GM12878 (cell line): ENCODE measurements at regions not wholly inside any gene's neighbourhood (a gene's known extent, or its start where the extent isn't known, plus 50 kb on each side); places are given as distances from the start of the nearest gene placed in this dataset.

Experiments
- ATAC-seq: fragments of 200-7000 bp; cut with Tn5 transposase; 3 replicates; pipeline ENCODE4 v1.9.1; 2020; ENCODE audit warnings: mild to moderate bottlenecking, moderate library complexity
- BruUV-seq: library from RNA; stranded (reverse); fragments of 400-500 nt; replicated peaks from 2 replicates; lab custom pipeline; 2021; lab: Mats Ljungman, UMichigan
- CTCF ChIA-PET: fragments of 300-600 bp; sonication (Branson Sonifier 250); formaldehyde crosslinking; extraction: SDS; loops from one replicate; lab custom pipeline; 2021; ENCODE audit warnings: inconsistent platforms; lab: Yijun Ruan, JAX
- POLR2A ChIA-PET: fragments of 350-600 bp; formaldehyde crosslinking; extraction: SDS; loops from one replicate; lab custom pipeline; 2021; ENCODE audit warnings: inconsistent platforms; lab: Charles Lee
- RAD21 ChIA-PET: fragments of 300-600 bp; sonication (Branson Sonifier 250); formaldehyde crosslinking; loops from one replicate; lab custom pipeline; 2023; ENCODE audit warnings: antibody characterized with exemption; ENCODE audit not compliant: unreplicated experiment; lab: Charles Lee
- SMC1A ChIA-PET: fragments of 300-600 bp; sonication (Branson Sonifier 250); formaldehyde crosslinking; loops from one replicate; lab custom pipeline; 2023; ENCODE audit not compliant: unreplicated experiment, uncharacterized antibody; lab: Charles Lee
- DNase-seq: peaks from one replicate; pipeline ENCODE4 v3.0.0-alpha.2; 2011; ENCODE audit warnings: low read depth, low spot score
- FAIRE-seq: peaks from 3 replicates; lab custom pipeline; 2011; peaks lifted over from hg19 to GRCh38; lab: Jason Lieb, UNC
- H2AFZ ChIP-seq: 2 replicates; pipeline ENCODE4 v1.6.0; 2011; ENCODE audit warnings: low read depth, low read length, control low read depth; ENCODE audit not compliant: control insufficient read depth
- H3K27ac ChIP-seq: 2 replicates; pipeline ENCODE4 v1.5.1; 2011; ENCODE audit warnings: control low read depth; ENCODE audit not compliant: control insufficient read depth, insufficient read depth
- H3K27me3 ChIP-seq, 2 experiments: replicated peaks in 1 of 2; 2 replicates each; pipeline versions ENCODE4 v1.6.0 to v1.6.1; 2011; ENCODE audit warnings: low read length in 1 of 2; ENCODE audit not compliant: control insufficient read depth in 2 of 2, insufficient read depth in 2 of 2
- H3K36me3 ChIP-seq, 2 experiments: 2 replicates each; pipeline ENCODE4 v1.5.1; 2011; ENCODE audit warnings: low read length in 1 of 2; ENCODE audit not compliant: control insufficient read depth in 2 of 2, insufficient read depth in 2 of 2
- H3K4me1 ChIP-seq: 2 replicates; pipeline ENCODE4 v1.6.1; 2011; ENCODE audit warnings: mild to moderate bottlenecking, low read length, moderate library complexity, mixed read lengths; ENCODE audit not compliant: control insufficient read depth, insufficient read depth
- H3K4me2 ChIP-seq: 2 replicates; pipeline ENCODE4 v1.6.0; 2011; ENCODE audit warnings: control low read depth; ENCODE audit not compliant: control insufficient read depth, insufficient read depth
- H3K4me3 ChIP-seq: fragments of 200-600 bp; sonication (generic); 2 replicates; pipeline ENCODE4 v1.5.1; 2016
- H3K79me2 ChIP-seq: 2 replicates; pipeline ENCODE4 v1.6.0; 2011; ENCODE audit warnings: low read length; ENCODE audit not compliant: control insufficient read depth, insufficient read depth
- H3K9ac ChIP-seq: 2 replicates; pipeline ENCODE4 v1.8.0; 2011; ENCODE audit warnings: low read length, control low read depth, mixed read lengths; ENCODE audit not compliant: control insufficient read depth, insufficient read depth
- H3K9me3 ChIP-seq: replicated peaks from 3 replicates; pipeline ENCODE4 v1.5.1; 2011; ENCODE audit warnings: mild to moderate bottlenecking, low read length; ENCODE audit not compliant: control insufficient read depth, insufficient read depth
- H4K20me1 ChIP-seq: 2 replicates; pipeline ENCODE4 v1.6.0; 2011; ENCODE audit not compliant: control insufficient read depth, insufficient read depth
- BCL11A ChIP-seq: IDR thresholded peaks from 2 replicates; pipeline ENCODE4 v1.6.1; 2011; ENCODE audit warnings: low read depth, low read length
- CBFB ChIP-seq: IDR thresholded peaks from 2 replicates; pipeline ENCODE4 v1.6.1; 2016; ENCODE audit warnings: antibody characterized with exemption, low read depth
- DPF2 ChIP-seq: fragments of 450-650 bp; IDR thresholded peaks from 2 replicates; pipeline ENCODE4 v1.6.1; 2017; ENCODE audit warnings: mild to moderate bottlenecking
- EED ChIP-seq: sonication (generic); IDR thresholded peaks from 2 replicates; pipeline ENCODE4 v1.6.1; 2016; ENCODE audit warnings: antibody characterized with exemption, low read depth
- HDAC2 ChIP-seq: fragments of 200-600 bp; sonication (generic); IDR thresholded peaks from 2 replicates; pipeline ENCODE4 v1.6.1; 2017
- HDGF ChIP-seq: fragments of 450-650 bp; IDR thresholded peaks from 2 replicates; pipeline ENCODE4 v1.6.1; 2016; ENCODE audit warnings: antibody characterized with exemption
- LARP7 ChIP-seq: fragments of 450-650 bp; IDR thresholded peaks from 2 replicates; pipeline ENCODE4 v1.6.1; 2017; ENCODE audit warnings: mild to moderate bottlenecking
- POLR2AphosphoS2 ChIP-seq: IDR thresholded peaks from 2 replicates; pipeline ENCODE4 v1.6.1; 2011; ENCODE audit warnings: low read depth, mild to moderate bottlenecking, low read length, improper control_type of control experiment, moderate library complexity
- YY1 ChIP-seq: IDR thresholded peaks from 2 replicates; pipeline ENCODE4 v1.6.1; 2011; ENCODE audit warnings: low read depth, mild to moderate bottlenecking, low read length
- ZNF622 ChIP-seq: fragments of 450-650 bp; IDR thresholded peaks from 2 replicates; pipeline ENCODE4 v1.6.1; 2017; ENCODE audit warnings: mild to moderate bottlenecking, inconsistent platforms
- WGBS: methylation state at CpG from one replicate; pipeline ENCODE4 v1.1.6; 2016; ENCODE audit warnings: low lambda C conversion rate; ENCODE audit not compliant: insufficient replicate concordance, insufficient coverage; ENCODE audit errors: missing lambda C conversion rate; 5-methylcytosine and 5-hydroxymethylcytosine counted together
- in situ Hi-C: fragments of 300-500 bp; cut with MboI; formaldehyde crosslinking; loops from 9 replicates; pipeline ENCODE4 v1.14.3; 2018; ENCODE audit warnings: mixed read lengths
- intact Hi-C: fragments of 100-400 bp; cut with micrococcal nuclease; formaldehyde crosslinking; loops from one replicate; pipeline ENCODE4 v1.14.2; 2022; ENCODE audit not compliant: unreplicated experiment
- TF ChIP-seq, protein P1 (sequence below): IDR thresholded peaks from 2 replicates; pipeline ENCODE4 v1.6.1; 2011; ENCODE audit warnings: borderline replicate concordance, low read depth, mild to moderate bottlenecking, moderate library complexity, low read length; ENCODE audit not compliant: insufficient read depth, poor library complexity, severe bottlenecking
- TF ChIP-seq, protein P2 (sequence below): fragments of 450-650 bp; IDR thresholded peaks from 2 replicates; pipeline ENCODE4 v1.6.1; 2017; ENCODE audit warnings: antibody characterized with exemption, mild to moderate bottlenecking, moderate library complexity

DNA sequence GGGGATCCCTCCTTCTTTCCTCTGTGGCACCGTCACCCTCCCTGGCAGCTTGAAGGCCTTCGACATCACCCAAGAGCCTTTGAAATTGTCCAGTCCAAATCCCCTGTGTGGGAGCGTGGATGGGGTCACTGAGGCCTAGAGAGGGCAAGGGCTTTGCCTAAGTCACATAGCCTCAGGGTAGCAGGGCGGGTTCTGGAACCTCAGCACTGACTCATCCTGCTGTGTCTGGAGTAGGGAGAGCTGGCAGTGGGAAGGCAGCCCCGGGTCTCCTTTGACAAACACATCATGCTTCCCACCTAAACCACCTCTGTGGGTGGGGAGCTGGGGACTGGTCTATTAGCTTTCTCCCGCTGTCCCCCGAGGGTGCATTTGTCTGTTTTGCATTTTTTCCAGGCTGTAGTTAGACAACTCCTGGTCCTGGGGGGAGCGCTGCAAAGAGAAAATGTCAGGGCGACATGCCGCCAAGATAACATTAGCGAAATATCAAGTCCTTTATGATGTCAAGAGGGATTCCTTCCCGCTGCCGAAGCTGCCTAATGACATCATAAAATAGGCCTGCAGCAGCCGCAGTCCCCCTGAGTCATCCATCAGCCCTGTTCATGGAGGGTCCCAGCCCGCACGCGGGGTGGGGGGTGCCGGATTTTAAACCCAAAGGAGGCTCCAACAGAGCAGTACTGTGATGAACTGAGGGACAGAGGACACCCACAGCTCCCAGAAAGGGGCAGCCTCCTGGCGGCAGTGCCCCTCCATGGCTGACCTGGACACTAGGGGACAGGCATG lies 77.0 kb upstream of the POU3F1 start:
- FAIRE-seq: no peak
- CTCF ChIA-PET: interaction anchor here (1.6 kb wide), 1 partner anchor 14 kb away, joined by 3 read pairs; no protein-coding TSS in a partner anchor
- Histone ChIP-seq H3K4me1 (no peaks in the 10 kb centered on the region), H2AFZ (no peak overlapping the region), H3K4me2 (no peak overlapping the region), H3K9me3 (no peaks in the 10 kb centered on the region), H3K9ac (no peak overlapping the region), H3K36me3 (no peaks in the 10 kb centered on the region), H3K27me3 (no peaks in the 10 kb centered on the region; a peak in 2 of 4 replicates), H3K4me3 (no peak overlapping the region), H4K20me1 (no peaks in the 10 kb centered on the region), H3K27ac (no peak overlapping the region), H3K79me2 (no peaks in the 10 kb centered on the region)
- DNase-seq: no peak
- WGBS: 48% methylated on average over 19 of the region's 19 CpGs
- no peak for TF ChIP-seq ZNF622
- TF ChIP-seq BCL11A: no peak
- no peak for TF ChIP-seq EED
- intact Hi-C loops: no loop called here
- SMC1A ChIA-PET: interaction anchor here (1.0 kb wide), 1 partner anchor 17 kb away, joined by 3 read pairs; no protein-coding TSS in a partner anchor
- BruUV-seq: no TSS peak
- ATAC-seq: no peak
- RAD21 ChIA-PET: no interaction called here
- POLR2A ChIA-PET: no interaction called here
- in situ Hi-C loops: loop anchor here (5.0 kb wide), 1 partner anchor 49 kb away; no protein-coding TSS in a partner anchor

DNA sequence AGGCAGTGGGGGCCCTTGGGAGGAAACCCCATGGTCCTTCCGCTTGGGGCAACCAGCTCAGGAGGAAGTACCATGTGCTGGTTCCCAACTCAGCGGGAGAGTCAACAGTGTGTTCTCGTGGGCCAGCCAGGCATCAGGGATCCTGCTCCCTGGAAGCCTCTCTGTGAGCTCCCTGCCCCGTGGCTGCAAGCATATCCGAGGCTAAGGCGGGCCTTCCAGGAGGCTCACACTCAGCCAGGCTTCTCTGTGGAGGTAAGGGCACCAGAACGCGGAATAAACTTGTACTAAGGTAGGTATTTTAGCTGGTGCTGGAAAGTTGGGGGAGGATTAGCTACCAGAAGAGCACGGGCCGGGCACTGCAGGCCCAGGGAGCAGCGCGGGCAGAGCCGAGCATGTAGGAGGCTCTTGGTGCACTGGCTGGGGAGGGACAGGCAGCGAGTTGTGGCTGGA lies 74.7 kb upstream of the POU3F1 start:
- WGBS: 41% methylated on average over 14 of the region's 14 CpGs
- Histone ChIP-seq H3K4me3 (no peak overlapping the region), H2AFZ (no peak overlapping the region), H3K79me2 (no peaks in the 10 kb centered on the region), H3K4me2 (no peak overlapping the region), H3K27me3 (no peaks in the 10 kb centered on the region; a peak in 1 of 4 replicates), H3K4me1 (no peaks in the 10 kb centered on the region), H3K9me3 (no peaks in the 10 kb centered on the region), H3K9ac (no peak overlapping the region), H3K36me3 (no peaks in the 10 kb centered on the region), H3K27ac (no peak overlapping the region), H4K20me1 (no peaks in the 10 kb centered on the region)
- ChIA-PET CTCF (no interaction called here), RAD21 (no interaction called here), SMC1A (interaction anchor here (1.5 kb wide), 1 partner anchor 9 kb away, joined by 4 read pairs; no protein-coding TSS in a partner anchor), POLR2A (no interaction called here)
- no peak for DNase-seq
- intact Hi-C loops: no loop called here
- ATAC-seq: no peak
- BruUV-seq: no TSS peak
- no peak for FAIRE-seq
- in situ Hi-C loops: loop anchor here (5.0 kb wide), 1 partner anchor 51 kb away; no protein-coding TSS in a partner anchor
- no peak for TF ChIP-seq YY1
- TF ChIP-seq POLR2AphosphoS2: no peak
- TF ChIP-seq HDGF: no peak
- TF ChIP-seq, protein P1, sequence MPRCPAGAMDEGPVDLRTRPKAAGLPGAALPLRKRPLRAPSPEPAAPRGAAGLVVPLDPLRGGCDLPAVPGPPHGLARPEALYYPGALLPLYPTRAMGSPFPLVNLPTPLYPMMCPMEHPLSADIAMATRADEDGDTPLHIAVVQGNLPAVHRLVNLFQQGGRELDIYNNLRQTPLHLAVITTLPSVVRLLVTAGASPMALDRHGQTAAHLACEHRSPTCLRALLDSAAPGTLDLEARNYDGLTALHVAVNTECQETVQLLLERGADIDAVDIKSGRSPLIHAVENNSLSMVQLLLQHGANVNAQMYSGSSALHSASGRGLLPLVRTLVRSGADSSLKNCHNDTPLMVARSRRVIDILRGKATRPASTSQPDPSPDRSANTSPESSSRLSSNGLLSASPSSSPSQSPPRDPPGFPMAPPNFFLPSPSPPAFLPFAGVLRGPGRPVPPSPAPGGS: no peak
- TF ChIP-seq CBFB: no peak
- TF ChIP-seq, protein P2, sequence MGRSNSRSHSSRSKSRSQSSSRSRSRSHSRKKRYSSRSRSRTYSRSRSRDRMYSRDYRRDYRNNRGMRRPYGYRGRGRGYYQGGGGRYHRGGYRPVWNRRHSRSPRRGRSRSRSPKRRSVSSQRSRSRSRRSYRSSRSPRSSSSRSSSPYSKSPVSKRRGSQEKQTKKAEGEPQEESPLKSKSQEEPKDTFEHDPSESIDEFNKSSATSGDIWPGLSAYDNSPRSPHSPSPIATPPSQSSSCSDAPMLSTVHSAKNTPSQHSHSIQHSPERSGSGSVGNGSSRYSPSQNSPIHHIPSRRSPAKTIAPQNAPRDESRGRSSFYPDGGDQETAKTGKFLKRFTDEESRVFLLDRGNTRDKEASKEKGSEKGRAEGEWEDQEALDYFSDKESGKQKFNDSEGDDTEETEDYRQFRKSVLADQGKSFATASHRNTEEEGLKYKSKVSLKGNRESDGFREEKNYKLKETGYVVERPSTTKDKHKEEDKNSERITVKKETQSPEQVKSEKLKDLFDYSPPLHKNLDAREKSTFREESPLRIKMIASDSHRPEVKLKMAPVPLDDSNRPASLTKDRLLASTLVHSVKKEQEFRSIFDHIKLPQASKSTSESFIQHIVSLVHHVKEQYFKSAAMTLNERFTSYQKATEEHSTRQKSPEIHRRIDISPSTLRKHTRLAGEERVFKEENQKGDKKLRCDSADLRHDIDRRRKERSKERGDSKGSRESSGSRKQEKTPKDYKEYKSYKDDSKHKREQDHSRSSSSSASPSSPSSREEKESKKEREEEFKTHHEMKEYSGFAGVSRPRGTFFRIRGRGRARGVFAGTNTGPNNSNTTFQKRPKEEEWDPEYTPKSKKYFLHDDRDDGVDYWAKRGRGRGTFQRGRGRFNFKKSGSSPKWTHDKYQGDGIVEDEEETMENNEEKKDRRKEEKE: no peak
- TF ChIP-seq HDAC2: no peak
- TF ChIP-seq DPF2: no peak
- no peak for TF ChIP-seq LARP7
